Breast epithelium (tissue), 4 donors: ENCODE measurements at regions not wholly inside any gene's neighbourhood (a gene's known extent, or its start where the extent isn't known, plus 50 kb on each side); places are given as distances from the start of the nearest gene placed in this dataset.

Source experiments
- DNase-seq, 2 donors: peaks; one replicate each; pipeline ENCODE4 v3.0.0-alpha.2; 2019; ENCODE audit warnings: low spot score in 2 of 2
- H3K27ac ChIP-seq, 2 donors: fragments of 200-600 bp; sonication (generic) in 1 of 2; one replicate each; pipeline ENCODE4 v1.5.1; 2016 to 2019; ENCODE audit warnings: mild to moderate bottlenecking in 1 of 2
- H3K27me3 ChIP-seq, 2 donors: fragments of 200-600 bp; sonication (generic) in 1 of 2; one replicate each; pipeline versions ENCODE4 v1.5.1 to v1.6.0; 2017 to 2019; ENCODE audit warnings: control low read depth in 1 of 2, mild to moderate bottlenecking in 1 of 2
- H3K36me3 ChIP-seq: fragments of 200-600 bp; one replicate; pipeline ENCODE4 v1.5.1; 2019
- H3K4me1 ChIP-seq, 2 donors: fragments of 200-600 bp; sonication (generic); one replicate each; pipeline ENCODE4 v1.5.1; 2016 to 2019; ENCODE audit warnings: control low read depth in 1 of 2
- H3K4me3 ChIP-seq, 3 donors: fragments of 200-600 bp; sonication (generic); 1 replicate in 2 of 3; 2 replicates in 1 of 3; pipeline ENCODE4 v1.5.1; 2016 to 2019; ENCODE audit warnings: mild to moderate bottlenecking in 3 of 3, moderate library complexity in 2 of 3
- H3K9me3 ChIP-seq, 2 donors: fragments of 200-600 bp; sonication (generic) in 1 of 2; one replicate each; pipeline ENCODE4 v1.5.1; 2016 to 2019; ENCODE audit warnings: control low read depth in 1 of 2
- CTCF ChIP-seq, 3 donors: fragments of 450-650 bp; IDR thresholded peaks; one replicate each; pipeline ENCODE4 v1.5.1; 2016 to 2017; ENCODE audit warnings: antibody characterized with exemption in 3 of 3, mild to moderate bottlenecking in 3 of 3, moderate library complexity in 3 of 3
- POLR2A ChIP-seq: fragments of 450-650 bp; IDR thresholded peaks from one replicate; pipeline ENCODE4 v1.6.1; 2016; ENCODE audit warnings: antibody characterized with exemption, mild to moderate bottlenecking, moderate library complexity
- POLR2AphosphoS5 ChIP-seq, 3 donors: sonication (generic); formaldehyde crosslinking; IDR thresholded peaks; one replicate each; pipeline ENCODE4 v1.6.1; 2017; ENCODE audit warnings: antibody characterized with exemption in 3 of 3
- intact Hi-C: fragments of 100-400 bp; cut with DNase I; formaldehyde crosslinking; loops from one replicate; pipeline ENCODE4 v1.15.1; 2023; ENCODE audit warnings: low total_unique reads

- TF ChIP-seq POLR2AphosphoS5 (IDR thresholded peaks at IDR 0.05) (no peak), CTCF (IDR thresholded peaks at IDR 0.05) (no peak), POLR2A (no peak)
- DNase-seq, result no peak
- peaks cover 0 to 16% of the 10 kb centered on the region in 2 donors for H3K27me3 ChIP-seq
- H3K9me3 ChIP-seq, result peaks cover 0 to 5% of the 10 kb centered on the region in 2 donors
- intact Hi-C loops, result no loop called here
- no peak overlapping the region for H3K27ac ChIP-seq
- H3K36me3 ChIP-seq, result no peaks in the 10 kb centered on the region
- H3K4me3 ChIP-seq, result no peak overlapping the region
- no peaks in the 10 kb centered on the region for H3K4me1 ChIP-seq
These were observed 77.0 kb downstream of the HTR5A start for GRCh38 chr7:155147172-155147571.

- Histone ChIP-seq H3K9me3 (peaks cover 0 to 5% of the 10 kb centered on the region in 2 donors), H3K27me3 (peaks cover 0 to 11% of the 10 kb centered on the region in 2 donors), H3K36me3 (no peaks in the 10 kb centered on the region), H3K4me1 (no peaks in the 10 kb centered on the region), H3K4me3 (no peak overlapping the region), H3K27ac (no peak overlapping the region)
- no peak for TF ChIP-seq CTCF (IDR thresholded peaks at IDR 0.05)
- no peak for TF ChIP-seq POLR2AphosphoS5 (IDR thresholded peaks at IDR 0.05)
- no peak for TF ChIP-seq POLR2A
- intact Hi-C loops, result no loop called here
- no peak for DNase-seq
These were observed 77.5 kb downstream of the HTR5A start for GRCh38 chr7:155147624-155148023.

- no peaks in the 10 kb centered on the region for H3K4me1 ChIP-seq
- no peak for DNase-seq
- H3K4me3 ChIP-seq, result no peak overlapping the region
- H3K9me3 ChIP-seq, result peaks cover 0 to 5% of the 10 kb centered on the region in 2 donors
- H3K27ac ChIP-seq, result no peak overlapping the region
- peaks cover 0 to 6% of the 10 kb centered on the region in 2 donors for H3K27me3 ChIP-seq
- intact Hi-C loops, result no loop called here
- no peak for TF ChIP-seq CTCF (IDR thresholded peaks at IDR 0.05)
- TF ChIP-seq POLR2AphosphoS5 (IDR thresholded peaks at IDR 0.05), result no peak
- no peaks in the 10 kb centered on the region for H3K36me3 ChIP-seq
These were observed 83.6 kb downstream of the HTR5A start for GRCh38 chr7:155153676-155154075.

- TF ChIP-seq CTCF (IDR thresholded peaks at IDR 0.05) (no peak), POLR2AphosphoS5 (IDR thresholded peaks at IDR 0.05) (no peak), POLR2A (no peak)
- Histone ChIP-seq H3K27ac (no peak overlapping the region), H3K4me1 (no peaks in the 10 kb centered on the region), H3K36me3 (no peaks in the 10 kb centered on the region), H3K4me3 (no peak overlapping the region), H3K27me3 (peaks cover 0 to 6% of the 10 kb centered on the region in 2 donors), H3K9me3 (peaks cover 0 to 5% of the 10 kb centered on the region in 2 donors)
- no peak for DNase-seq
- intact Hi-C loops, result no loop called here
These were observed 84.5 kb downstream of the HTR5A start for GRCh38 chr7:155154586-155154985.

GRCh38 chr7:155161690-155162089 is 91.6 kb downstream of the HTR5A start:
- Histone ChIP-seq H3K36me3 (no peaks in the 10 kb centered on the region), H3K4me3 (no peak overlapping the region), H3K4me1 (no peaks in the 10 kb centered on the region), H3K27ac (no peak overlapping the region), H3K9me3 (no peaks in the 10 kb centered on the region), H3K27me3 (peaks cover 0 to 3% of the 10 kb centered on the region in 2 donors)
- no peak for DNase-seq
- intact Hi-C loops, result loop anchor here (2.0 kb wide), 1 partner anchor 23 kb away; no protein-coding TSS in a partner anchor
- TF ChIP-seq POLR2AphosphoS5 (IDR thresholded peaks at IDR 0.05) (no peak), CTCF (IDR thresholded peaks at IDR 0.05) (no peak), POLR2A (no peak)
